GM18508 (cell line): ENCODE measurements at regions not wholly inside any gene's neighbourhood (a gene's known extent, or its start where the extent isn't known, plus 50 kb on each side); places are given as distances from the start of the nearest gene placed in this dataset.
"Not testable (repeated sequence)": the region's sequence is repeated elsewhere in the genome, so short reads cannot be mapped to it uniquely, and the experiment has no call there.

Experiments used
- ATAC-seq: cut with Tn5 transposase; IDR thresholded peaks from one replicate; pipeline ENCODE4 v1.9.1; 2021; ENCODE audit warnings: moderate number of reproducible peaks; ENCODE audit not compliant: insufficient read depth, unreplicated experiment

- no peak for ATAC-seq
Observed at GRCh38 chr6:137282254-137282653, 63.1 kb upstream of the IFNGR1 start.

- not testable (repeated sequence) for ATAC-seq
Observed at GRCh38 chr6:137279279-137279678, 60.1 kb upstream of the IFNGR1 start.

GRCh38 chr6:137277971-137278637 is 58.9 kb upstream of the IFNGR1 start:
- ATAC-seq, result no peak

GRCh38 chr6:137272403-137272802 is 53.2 kb upstream of the IFNGR1 start:
- no peak for ATAC-seq

GRCh38 chr6:137271245-137272183 is 52.3 kb upstream of the IFNGR1 start:
- ATAC-seq, result no peak

GRCh38 chr6:137269803-137270202 is 50.6 kb upstream of the IFNGR1 start:
- ATAC-seq, result no peak

GRCh38 chr6:137269347-137269746 is 50.2 kb upstream of the IFNGR1 start:
- no peak for ATAC-seq
